Central memory CD8-positive, alpha-beta T cell (primary cell): ENCODE measurements at regions not wholly inside any gene's neighbourhood (a gene's known extent, or its start where the extent isn't known, plus 50 kb on each side); places are given as distances from the start of the nearest gene placed in this dataset.
"Not testable (repeated sequence)": the region's sequence is repeated elsewhere in the genome, so short reads cannot be mapped to it uniquely, and the experiment has no call there.

Experiments used
- ATAC-seq: fragments of 150-1000 bp; cut with Tn5 transposase; replicated peaks from 2 replicates; pipeline ENCODE4 v1.10.0; 2022; ENCODE audit warnings: mild to moderate bottlenecking, moderate FRiP score, moderate number of reproducible peaks; ENCODE audit not compliant: poor library complexity, severe bottlenecking; ENCODE audit errors: extremely low read depth
- DNase-seq, 2 donors: peaks; one replicate each; pipeline ENCODE4 v3.0.0; 2021; ENCODE audit warnings: low spot score in 2 of 2
- H3K27ac Mint-ChIP-seq: one replicate; pipeline ENCODE4 v1.8.0; 2022; ENCODE audit warnings: low read depth, mild to moderate bottlenecking, moderate library complexity, mixed read lengths
- H3K27me3 Mint-ChIP-seq: one replicate; pipeline ENCODE4 v1.8.0; 2022; ENCODE audit warnings: mixed read lengths
- H3K36me3 Mint-ChIP-seq: one replicate; pipeline ENCODE4 v1.8.0; 2022; ENCODE audit warnings: mild to moderate bottlenecking, moderate library complexity, mixed read lengths; ENCODE audit not compliant: insufficient read depth
- H3K4me1 Mint-ChIP-seq: one replicate; pipeline ENCODE4 v1.8.0; 2022; ENCODE audit warnings: mixed read lengths
- H3K4me3 Mint-ChIP-seq: one replicate; pipeline ENCODE4 v1.8.0; 2022; ENCODE audit warnings: mild to moderate bottlenecking, moderate library complexity, mixed read lengths
- H3K9me3 Mint-ChIP-seq: one replicate; pipeline ENCODE4 v1.8.0; 2022; ENCODE audit warnings: mixed read lengths

GRCh38 chr12:124472690-124473279, 94.6 kb downstream of the NCOR2 start:
- ATAC-seq: no peak
- no peak overlapping the region for H3K4me3 Mint-ChIP-seq
- DNase-seq: no peak
- peaks cover 16% of the 10 kb centered on the region for H3K36me3 Mint-ChIP-seq
- peaks cover 29% of the 10 kb centered on the region for H3K4me1 Mint-ChIP-seq
- no peaks in the 10 kb centered on the region for H3K9me3 Mint-ChIP-seq
- no peaks in the 10 kb centered on the region for H3K27me3 Mint-ChIP-seq
- no peak overlapping the region for H3K27ac Mint-ChIP-seq

- no peak overlapping the region for H3K4me3 Mint-ChIP-seq
- DNase-seq (no peak), ATAC-seq (no peak)
- no peak overlapping the region for H3K27ac Mint-ChIP-seq
- no peaks in the 10 kb centered on the region for H3K9me3 Mint-ChIP-seq
- H3K4me1 Mint-ChIP-seq: peaks cover 38% of the 10 kb centered on the region
- no peaks in the 10 kb centered on the region for H3K27me3 Mint-ChIP-seq
- H3K36me3 Mint-ChIP-seq: peaks cover 15% of the 10 kb centered on the region
Observed at GRCh38 chr12:124471828-124472227, 95.6 kb downstream of the NCOR2 start.

DNA sequence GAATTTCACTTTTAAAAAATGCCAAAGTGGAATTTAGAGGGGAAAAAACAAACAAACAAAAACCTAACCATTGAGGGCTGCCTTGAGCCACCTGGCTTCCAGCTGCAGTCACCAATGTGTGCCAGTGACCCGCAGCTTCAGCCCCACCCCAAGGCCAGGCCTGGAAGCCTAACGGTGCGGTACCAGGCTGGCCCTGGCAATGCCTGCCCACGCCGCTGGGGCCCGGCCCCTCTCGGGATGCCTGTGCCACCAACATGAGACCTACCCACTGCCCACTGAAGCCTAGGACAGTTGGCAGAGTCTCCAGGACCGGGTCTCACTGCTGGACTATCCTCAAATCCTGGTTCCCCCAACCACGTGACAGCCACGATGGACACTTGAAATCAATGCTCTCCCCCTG, 96.6 kb downstream of the NCOR2 start:
- Mint-ChIP-seq H3K4me3 (no peak overlapping the region), H3K4me1 (peaks cover 44% of the 10 kb centered on the region), H3K27ac (no peak overlapping the region), H3K36me3 (peaks cover 19% of the 10 kb centered on the region), H3K27me3 (no peaks in the 10 kb centered on the region), H3K9me3 (no peaks in the 10 kb centered on the region)
- ATAC-seq (no peak), DNase-seq (no peak)

GRCh38 chr12:124470139-124470538, 97.3 kb downstream of the NCOR2 start:
- H3K4me3 Mint-ChIP-seq: no peak overlapping the region
- H3K4me1 Mint-ChIP-seq: peaks cover 45% of the 10 kb centered on the region
- H3K9me3 Mint-ChIP-seq: no peaks in the 10 kb centered on the region
- ATAC-seq (no peak), DNase-seq (no peak)
- H3K36me3 Mint-ChIP-seq: peaks cover 19% of the 10 kb centered on the region
- H3K27ac Mint-ChIP-seq: no peak overlapping the region
- H3K27me3 Mint-ChIP-seq: no peaks in the 10 kb centered on the region

DNA sequence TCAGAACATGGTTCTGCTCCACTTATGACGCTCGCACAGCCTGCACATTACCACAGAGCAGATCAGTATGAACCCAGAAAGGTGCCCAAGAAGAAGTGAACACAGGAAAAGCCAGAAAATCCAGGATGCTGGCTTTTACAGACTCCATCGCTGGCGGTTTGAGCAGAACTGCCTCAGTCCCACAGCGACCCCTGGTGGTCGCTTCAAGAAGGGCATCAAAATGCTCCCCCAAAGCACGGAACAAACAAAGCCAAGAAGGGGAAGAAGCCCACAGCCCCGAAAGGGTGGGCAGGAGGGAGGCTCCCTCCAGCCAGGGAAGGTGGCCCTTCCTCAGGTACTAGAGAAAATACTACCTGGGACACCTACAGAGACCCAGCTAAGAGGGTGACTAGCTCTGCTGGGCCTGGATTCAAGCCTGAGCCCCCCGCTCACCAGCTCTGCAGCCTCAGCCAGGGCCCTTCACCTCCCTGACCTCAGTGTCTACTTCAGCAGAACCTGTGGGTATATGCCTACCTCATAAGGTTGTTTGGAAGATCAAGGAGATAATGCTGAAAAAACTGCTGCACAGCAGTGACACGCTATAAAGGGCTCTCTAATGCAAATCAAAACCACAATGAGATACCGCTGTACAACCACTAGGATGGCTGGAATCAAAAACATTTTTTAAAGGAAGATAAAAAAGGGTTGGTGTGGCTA, 98.1 kb downstream of the NCOR2 start:
- Mint-ChIP-seq H3K4me3 (peak overlapping the region; percentile 11), H3K27ac (peak overlapping the region; percentile 96), H3K4me1 (peaks cover 53% of the 10 kb centered on the region), H3K9me3 (no peaks in the 10 kb centered on the region), H3K36me3 (peaks cover 16% of the 10 kb centered on the region), H3K27me3 (no peaks in the 10 kb centered on the region)
- DNase-seq (no peak), ATAC-seq (no peak)

DNA sequence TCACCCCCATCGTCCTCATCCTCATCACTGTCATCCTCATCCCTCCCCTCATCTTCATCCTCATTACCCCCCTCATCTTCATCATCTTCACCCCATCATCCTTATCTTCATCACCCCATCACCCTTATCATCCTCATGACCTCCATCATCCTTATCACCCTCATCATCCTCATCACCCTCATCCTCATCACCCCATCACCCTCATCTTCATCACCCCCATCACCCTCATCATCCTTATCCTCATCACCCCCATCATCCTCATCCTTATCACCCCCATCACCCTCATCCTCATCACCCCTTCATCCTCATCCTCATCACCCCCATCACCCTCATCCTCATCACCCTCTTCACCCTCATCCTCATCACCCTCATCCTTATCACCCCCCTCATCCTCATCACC, 99.9 kb downstream of the NCOR2 start:
- not testable (repeated sequence) for H3K9me3 Mint-ChIP-seq, H3K27me3 Mint-ChIP-seq, ATAC-seq, DNase-seq
- Mint-ChIP-seq H3K36me3 (peaks cover 14% of the 10 kb centered on the region), H3K4me3 (peak overlapping the region; percentile 78), H3K27ac (peak overlapping the region; percentile 96), H3K4me1 (peaks cover 64% of the 10 kb centered on the region)

- DNase-seq: peak; percentile 76 to 90
- Mint-ChIP-seq H3K27ac (peak overlapping the region; percentile 96), H3K9me3 (no peaks in the 10 kb centered on the region), H3K27me3 (no peaks in the 10 kb centered on the region), H3K4me3 (peak overlapping the region; percentile 78), H3K4me1 (peaks cover 74% of the 10 kb centered on the region), H3K36me3 (peaks cover 14% of the 10 kb centered on the region)
- peak; percentile 99 for ATAC-seq
Observed at GRCh38 chr12:124466216-124467128, 100.9 kb downstream of the NCOR2 start.

DNA sequence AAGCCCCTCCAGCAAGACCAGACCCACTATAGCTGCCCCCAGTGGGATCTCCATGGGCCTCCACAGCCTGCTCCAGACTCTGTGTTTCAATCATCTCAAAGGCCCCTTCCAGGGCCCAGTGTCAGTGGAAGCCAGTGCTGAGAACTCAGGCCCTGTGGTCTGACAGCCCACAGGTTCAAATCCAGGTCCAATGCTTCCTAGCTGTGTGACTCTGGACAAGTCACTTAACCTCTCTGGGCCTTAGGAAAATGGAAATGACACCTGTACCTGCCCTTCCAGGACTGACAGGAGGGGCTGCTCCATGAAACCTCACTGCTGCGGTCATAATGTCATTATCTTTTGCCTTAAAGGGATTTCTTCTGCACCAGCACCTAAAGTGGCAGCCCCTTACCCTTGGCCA, 101.9 kb downstream of the NCOR2 start:
- H3K36me3 Mint-ChIP-seq: peaks cover 13% of the 10 kb centered on the region
- peak overlapping the region; percentile 96 for H3K27ac Mint-ChIP-seq
- DNase-seq (no peak), ATAC-seq (no peak)
- H3K9me3 Mint-ChIP-seq: no peaks in the 10 kb centered on the region
- H3K27me3 Mint-ChIP-seq: no peaks in the 10 kb centered on the region
- H3K4me3 Mint-ChIP-seq: peak overlapping the region; percentile 78
- H3K4me1 Mint-ChIP-seq: peaks cover 70% of the 10 kb centered on the region

- Mint-ChIP-seq H3K4me3 (peak overlapping the region; percentile 78), H3K9me3 (no peaks in the 10 kb centered on the region), H3K4me1 (peaks cover 67% of the 10 kb centered on the region), H3K27me3 (no peaks in the 10 kb centered on the region), H3K36me3 (peaks cover 13% of the 10 kb centered on the region), H3K27ac (peak overlapping the region; percentile 96)
- ATAC-seq (no peak), DNase-seq (no peak)
Observed at GRCh38 chr12:124464830-124465229, 102.6 kb downstream of the NCOR2 start.

- peak overlapping the region; percentile 78 for H3K4me3 Mint-ChIP-seq
- peak overlapping the region; percentile 96 for H3K27ac Mint-ChIP-seq
- H3K27me3 Mint-ChIP-seq: no peaks in the 10 kb centered on the region
- DNase-seq: no peak
- peaks cover 9% of the 10 kb centered on the region for H3K36me3 Mint-ChIP-seq
- H3K4me1 Mint-ChIP-seq: peaks cover 68% of the 10 kb centered on the region
- no peaks in the 10 kb centered on the region for H3K9me3 Mint-ChIP-seq
- ATAC-seq: no peak
Observed at GRCh38 chr12:124464062-124464461, 103.3 kb downstream of the NCOR2 start.

GRCh38 chr12:124463341-124463921, 104.0 kb downstream of the NCOR2 start:
- Mint-ChIP-seq H3K9me3 (no peaks in the 10 kb centered on the region), H3K27me3 (no peaks in the 10 kb centered on the region), H3K4me3 (peak overlapping the region; percentile 78), H3K36me3 (peaks cover 9% of the 10 kb centered on the region), H3K4me1 (peaks cover 71% of the 10 kb centered on the region), H3K27ac (peak overlapping the region; percentile 96)
- no peak for DNase-seq
- no peak for ATAC-seq

DNA sequence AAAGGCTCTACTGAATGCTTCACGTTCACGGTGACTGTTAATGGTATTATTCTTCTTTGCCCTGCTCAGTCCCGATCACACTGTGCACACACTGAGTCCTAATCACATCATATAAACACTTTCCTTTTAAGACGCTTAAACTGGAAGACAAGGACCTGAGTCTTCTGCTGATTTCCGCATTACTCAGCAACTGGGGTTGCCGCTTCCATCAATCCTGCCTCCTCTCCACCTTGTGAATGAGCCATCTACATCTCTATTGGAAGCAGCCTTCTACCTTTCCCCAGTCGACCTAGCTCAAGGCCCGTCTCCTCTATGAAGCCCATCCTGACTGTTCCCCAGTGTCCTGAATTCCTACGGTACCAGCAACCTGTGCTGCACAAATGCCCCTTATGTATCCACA, 104.7 kb downstream of the NCOR2 start:
- Mint-ChIP-seq H3K27me3 (no peaks in the 10 kb centered on the region), H3K9me3 (no peaks in the 10 kb centered on the region), H3K4me1 (peaks cover 77% of the 10 kb centered on the region), H3K36me3 (peaks cover 9% of the 10 kb centered on the region), H3K4me3 (no peak overlapping the region), H3K27ac (no peak overlapping the region)
- no peak for DNase-seq
- no peak for ATAC-seq
